GM06990 (cell line): ENCODE measurements at regions not wholly inside any gene's neighbourhood (a gene's known extent, or its start where the extent isn't known, plus 50 kb on each side); places are given as distances from the start of the nearest gene placed in this dataset.

Experiments used
- DNase-seq: peaks from one replicate; pipeline ENCODE4 v3.0.0-alpha.2; 2011; ENCODE audit not compliant: insufficient read length; ENCODE audit errors: extremely low read depth
- H3K27me3 ChIP-seq: replicated peaks from 2 replicates; pipeline ENCODE4 v1.6.0; 2011; ENCODE audit warnings: low read length; ENCODE audit not compliant: control insufficient read depth, insufficient read depth
- H3K36me3 ChIP-seq: 2 replicates; pipeline ENCODE4 v1.5.1; 2011; ENCODE audit warnings: low read length; ENCODE audit not compliant: control insufficient read depth, insufficient read depth
- H3K4me3 ChIP-seq: replicated peaks from 2 replicates; pipeline ENCODE4 v1.5.1; 2011; ENCODE audit warnings: low read depth, mild to moderate bottlenecking, control low read depth, low read length
- TF ChIP-seq, protein P1 (sequence below): IDR thresholded peaks from 2 replicates; pipeline ENCODE4 v1.5.1; 2011; ENCODE audit warnings: low read length, control low read depth, mild to moderate bottlenecking, inconsistent platforms; ENCODE audit not compliant: insufficient read depth, poor library complexity, severe bottlenecking

DNA sequence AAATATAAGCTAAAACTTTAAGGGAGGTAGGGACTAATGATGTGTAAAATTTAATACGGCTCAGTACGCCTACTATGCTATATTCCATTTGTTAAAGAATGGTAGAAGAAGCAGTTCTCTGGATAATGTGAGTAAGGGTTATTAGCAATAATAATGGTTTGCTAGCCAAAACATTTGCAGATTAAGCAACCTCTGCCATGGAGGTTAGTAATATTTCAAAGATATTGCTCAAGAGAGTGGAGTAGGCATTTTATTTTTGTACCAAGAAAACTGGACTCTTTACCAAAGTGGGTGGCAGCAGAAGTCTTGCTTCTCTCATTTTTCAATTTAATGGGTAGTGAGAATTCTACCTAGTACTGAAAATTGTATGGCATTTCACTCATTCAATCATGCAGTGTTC is 158.9 kb upstream of the TMEM106B start:
- no peak for DNase-seq
- H3K27me3 ChIP-seq, result no peaks in the 10 kb centered on the region
- no peak overlapping the region for H3K4me3 ChIP-seq
- no peaks in the 10 kb centered on the region for H3K36me3 ChIP-seq
- TF ChIP-seq, protein P1, sequence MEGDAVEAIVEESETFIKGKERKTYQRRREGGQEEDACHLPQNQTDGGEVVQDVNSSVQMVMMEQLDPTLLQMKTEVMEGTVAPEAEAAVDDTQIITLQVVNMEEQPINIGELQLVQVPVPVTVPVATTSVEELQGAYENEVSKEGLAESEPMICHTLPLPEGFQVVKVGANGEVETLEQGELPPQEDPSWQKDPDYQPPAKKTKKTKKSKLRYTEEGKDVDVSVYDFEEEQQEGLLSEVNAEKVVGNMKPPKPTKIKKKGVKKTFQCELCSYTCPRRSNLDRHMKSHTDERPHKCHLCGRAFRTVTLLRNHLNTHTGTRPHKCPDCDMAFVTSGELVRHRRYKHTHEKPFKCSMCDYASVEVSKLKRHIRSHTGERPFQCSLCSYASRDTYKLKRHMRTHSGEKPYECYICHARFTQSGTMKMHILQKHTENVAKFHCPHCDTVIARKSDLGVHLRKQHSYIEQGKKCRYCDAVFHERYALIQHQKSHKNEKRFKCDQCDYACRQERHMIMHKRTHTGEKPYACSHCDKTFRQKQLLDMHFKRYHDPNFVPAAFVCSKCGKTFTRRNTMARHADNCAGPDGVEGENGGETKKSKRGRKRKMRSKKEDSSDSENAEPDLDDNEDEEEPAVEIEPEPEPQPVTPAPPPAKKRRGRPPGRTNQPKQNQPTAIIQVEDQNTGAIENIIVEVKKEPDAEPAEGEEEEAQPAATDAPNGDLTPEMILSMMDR, result no peak

DNA sequence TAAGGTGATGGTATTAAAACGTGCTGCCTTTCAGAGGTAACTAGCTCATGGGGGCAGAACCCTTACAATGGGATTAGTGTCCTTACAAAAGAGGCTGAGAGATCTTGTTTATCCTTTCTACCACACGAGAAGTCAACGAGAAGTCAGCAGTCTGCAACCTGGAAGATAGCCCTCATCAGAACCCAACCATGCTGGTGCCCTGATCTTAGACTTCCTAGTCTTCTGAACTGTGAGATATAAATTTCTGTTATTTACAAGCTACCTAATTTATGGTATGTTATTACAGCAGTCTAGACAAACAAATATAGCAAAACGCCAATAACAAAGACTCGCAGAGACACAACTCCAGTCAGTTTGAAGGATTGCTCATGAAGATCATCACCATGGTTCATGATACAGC is 157.5 kb upstream of the TMEM106B start:
- TF ChIP-seq, protein P1, result no peak
- Histone ChIP-seq H3K27me3 (no peaks in the 10 kb centered on the region), H3K4me3 (no peak overlapping the region), H3K36me3 (no peaks in the 10 kb centered on the region)
- no peak for DNase-seq

DNA sequence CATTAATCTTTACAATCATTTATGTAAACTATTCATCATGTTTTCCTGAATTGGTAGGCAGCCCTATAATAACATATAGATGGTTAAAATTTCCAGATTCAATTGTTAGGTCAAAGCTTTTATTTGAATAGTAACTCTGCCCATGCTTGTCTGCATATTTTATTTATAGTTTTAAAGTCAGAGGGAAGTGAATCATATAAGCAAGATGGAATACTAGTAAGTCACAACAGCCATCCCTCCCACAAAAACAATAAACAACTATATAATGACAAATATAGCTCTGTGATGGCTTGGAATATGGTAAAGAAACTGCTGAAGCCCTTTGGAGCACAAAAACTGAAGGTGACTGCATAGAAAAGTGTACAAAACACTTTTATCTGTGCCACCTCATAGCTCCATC is 156.3 kb upstream of the TMEM106B start:
- no peaks in the 10 kb centered on the region for H3K27me3 ChIP-seq
- TF ChIP-seq, protein P1, result no peak
- H3K4me3 ChIP-seq, result no peak overlapping the region
- H3K36me3 ChIP-seq, result no peaks in the 10 kb centered on the region
- DNase-seq, result no peak

DNA sequence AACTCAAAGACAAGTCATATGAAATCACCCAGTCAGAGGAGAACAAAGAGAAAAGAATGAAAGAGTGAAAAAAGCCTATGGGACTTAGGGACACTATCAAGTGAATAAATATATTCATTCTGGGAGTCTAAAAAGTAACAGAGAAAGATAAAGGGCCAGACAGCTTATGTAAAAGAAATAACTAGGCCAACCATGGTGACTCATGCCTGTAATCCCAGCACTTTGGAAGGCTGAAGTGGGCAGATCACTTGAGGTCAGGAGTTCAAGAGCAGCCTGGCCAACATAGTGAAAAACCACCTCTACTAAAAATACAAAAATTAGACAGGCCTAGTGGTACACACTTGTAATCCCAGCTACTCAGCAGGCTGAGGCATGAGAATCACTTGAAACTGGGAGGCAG is 154.7 kb upstream of the TMEM106B start:
- no peaks in the 10 kb centered on the region for H3K36me3 ChIP-seq
- DNase-seq, result no peak
- H3K4me3 ChIP-seq, result no peak overlapping the region
- TF ChIP-seq, protein P1, result no peak
- H3K27me3 ChIP-seq, result no peaks in the 10 kb centered on the region

DNA sequence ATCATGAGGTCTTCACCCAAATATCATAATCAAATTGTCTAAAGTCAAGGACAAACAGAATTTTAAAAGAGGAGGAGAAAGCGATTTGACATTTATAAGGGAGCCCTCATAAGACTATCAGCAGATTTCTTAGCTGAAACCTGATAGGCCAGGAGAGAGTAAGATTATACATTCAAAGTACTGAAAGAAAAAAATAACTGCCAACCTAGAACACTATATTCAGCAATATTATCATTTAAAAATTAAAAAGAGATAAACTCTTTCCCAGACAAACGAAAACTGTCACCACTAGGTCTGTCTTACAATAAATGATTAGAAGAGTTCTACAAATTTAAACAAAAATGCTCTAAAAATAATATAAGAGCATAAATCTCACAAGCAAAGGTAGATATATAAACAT is 154.1 kb upstream of the TMEM106B start:
- Histone ChIP-seq H3K4me3 (no peak overlapping the region), H3K36me3 (no peaks in the 10 kb centered on the region), H3K27me3 (no peaks in the 10 kb centered on the region)
- TF ChIP-seq, protein P1, result no peak
- no peak for DNase-seq

DNA sequence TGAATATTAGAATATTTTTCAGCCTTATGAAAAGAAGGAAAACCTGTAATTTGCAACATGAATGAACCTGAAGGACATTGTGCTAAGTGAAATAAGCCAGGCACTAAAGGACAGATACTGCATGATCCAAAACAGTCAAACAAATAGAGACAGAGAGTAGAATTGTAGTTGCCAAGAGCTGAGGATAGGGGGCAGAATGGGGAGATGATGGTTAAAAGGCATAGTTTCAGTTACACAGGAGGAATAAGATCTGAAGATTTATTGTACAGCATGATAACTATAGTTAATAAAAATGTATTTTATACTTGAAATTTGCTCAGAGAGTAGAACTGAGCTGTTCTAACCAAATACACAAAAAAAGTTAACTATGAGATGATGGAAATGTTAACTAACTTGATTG is 149.0 kb upstream of the TMEM106B start:
- H3K27me3 ChIP-seq, result no peaks in the 10 kb centered on the region
- no peak for DNase-seq
- H3K4me3 ChIP-seq, result no peak overlapping the region
- no peaks in the 10 kb centered on the region for H3K36me3 ChIP-seq
- TF ChIP-seq, protein P1, result peak; percentile 43
